ENCODE measurements at regions not wholly inside any gene's neighbourhood (a gene's known extent, or its start where the extent isn't known, plus 50 kb on each side); places are given as distances from the start of the nearest gene placed in this dataset.
"Not testable (repeated sequence)": the region's sequence is repeated elsewhere in the genome, so short reads cannot be mapped to it uniquely, and the experiment has no call there.

DNA sequence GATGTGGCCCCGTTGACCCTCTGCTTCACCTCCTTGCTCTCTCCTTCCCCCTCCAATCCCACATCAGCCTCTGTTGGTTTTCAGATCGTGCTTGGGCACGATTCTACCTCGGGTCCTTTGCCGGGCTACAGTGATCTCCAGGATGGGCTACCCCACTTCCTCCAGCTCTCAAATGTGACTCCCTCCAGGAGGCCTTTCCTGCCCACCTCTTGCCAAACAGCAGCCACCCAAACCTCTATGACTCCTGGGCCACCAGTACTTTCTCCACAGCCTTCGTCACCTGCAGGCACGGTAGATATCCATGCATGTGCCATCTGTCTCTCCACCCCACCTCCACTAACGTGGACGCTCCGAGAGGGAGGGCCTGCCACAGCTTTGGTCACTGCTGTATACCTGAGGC lies 55.9 kb upstream of the NXT1 start:
- DNase-seq = no peak
- Histone ChIP-seq H3K27me3 (no peaks in the 10 kb centered on the region), H3K4me1 (no peaks in the 10 kb centered on the region), H3K36me3 (no peaks in the 10 kb centered on the region), H3K4me3 (no peak overlapping the region), H3K9ac (ENCODE audit: low read depth in 2 of 2, low read length in 2 of 2) (no peak overlapping the region), H3K27ac (no peak overlapping the region), H3K9me3 (no peaks in the 10 kb centered on the region)
- no peak for TF ChIP-seq CTCF (IDR thresholded peaks at IDR 0.05)
- intact Hi-C loops (cut with DNase I) = no loop called here

DNA sequence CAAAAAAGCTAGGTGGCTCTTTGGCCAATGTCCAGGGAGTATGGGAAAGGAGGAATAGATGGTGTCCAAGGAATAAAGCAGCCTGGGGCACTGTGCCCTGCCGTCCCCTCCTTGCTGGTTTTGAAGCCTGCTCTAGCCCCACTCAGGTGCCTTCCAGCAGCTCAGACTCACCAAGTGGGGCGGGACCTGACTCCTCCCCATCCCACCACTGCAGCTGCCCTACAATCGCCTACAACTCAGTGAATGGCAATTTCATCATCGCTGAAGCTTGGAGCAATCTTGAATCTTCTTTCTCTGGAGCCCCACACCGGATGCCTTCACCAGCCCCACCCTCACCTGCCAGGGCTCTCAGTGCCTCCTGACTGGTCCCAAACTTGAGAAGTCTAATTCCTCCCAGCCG lies 56.4 kb upstream of the NXT1 start:
- no peaks in the 10 kb centered on the region for H3K27me3 ChIP-seq
- no peak overlapping the region for H3K4me3 ChIP-seq
- no peak overlapping the region for H3K27ac ChIP-seq
- no peak for DNase-seq
- H3K36me3 ChIP-seq = no peaks in the 10 kb centered on the region
- intact Hi-C loops (cut with DNase I) = no loop called here
- peak overlapping the region in 1 of 2 donors; percentile 43 for H3K9ac ChIP-seq (ENCODE audit: low read depth in 2 of 2, low read length in 2 of 2)
- TF ChIP-seq CTCF (IDR thresholded peaks at IDR 0.05) = no peak
- no peaks in the 10 kb centered on the region for H3K9me3 ChIP-seq
- H3K4me1 ChIP-seq = no peaks in the 10 kb centered on the region

DNA sequence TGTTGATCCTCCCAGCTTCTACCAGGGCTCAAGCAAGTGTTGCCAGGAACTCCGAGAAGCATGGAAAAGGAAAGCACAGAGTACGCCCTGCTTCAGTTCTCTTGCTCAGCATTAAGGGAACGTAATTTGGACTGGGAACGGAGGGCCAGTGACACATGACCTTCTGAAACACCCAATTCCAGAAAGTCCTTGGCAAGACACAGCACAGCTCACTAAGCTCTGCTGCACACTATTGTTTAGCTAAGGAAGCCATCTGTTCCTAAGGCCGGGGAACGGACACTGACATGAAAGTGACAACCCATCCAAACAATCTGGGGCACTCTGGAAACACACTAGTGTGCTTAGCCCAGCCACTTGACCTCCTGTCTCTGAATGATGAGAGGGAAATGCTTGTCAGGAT lies 56.9 kb upstream of the NXT1 start:
- no peaks in the 10 kb centered on the region for H3K36me3 ChIP-seq
- no peak for TF ChIP-seq CTCF (IDR thresholded peaks at IDR 0.05)
- no peaks in the 10 kb centered on the region for H3K27me3 ChIP-seq
- no peak for DNase-seq
- no peak overlapping the region for H3K4me3 ChIP-seq
- intact Hi-C loops (cut with DNase I) = no loop called here
- H3K4me1 ChIP-seq = no peaks in the 10 kb centered on the region
- H3K9ac ChIP-seq (ENCODE audit: low read depth in 2 of 2, low read length in 2 of 2) = no peak overlapping the region
- H3K27ac ChIP-seq = no peak overlapping the region
- H3K9me3 ChIP-seq = no peaks in the 10 kb centered on the region

DNA sequence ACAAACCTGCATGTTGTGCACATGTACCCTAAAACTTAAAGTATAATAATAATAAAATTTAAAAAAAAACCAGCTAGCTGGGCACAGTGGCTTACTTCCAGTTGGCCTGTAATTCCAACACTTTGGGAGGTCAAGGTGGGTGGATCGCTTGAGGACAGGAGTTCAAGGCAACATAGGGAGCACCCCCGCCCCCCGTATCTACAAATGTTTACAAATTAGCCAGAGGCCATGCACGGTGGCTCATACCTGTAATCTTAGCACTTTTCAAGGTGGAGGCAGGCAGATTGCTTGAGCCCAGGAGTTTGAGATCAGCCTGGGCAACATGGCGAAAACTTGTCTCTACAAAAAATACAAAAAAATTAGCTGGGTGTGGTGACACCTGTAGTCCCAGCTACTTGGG lies 58.3 kb upstream of the NXT1 start:
- H3K27ac ChIP-seq; H3K9ac ChIP-seq (ENCODE audit: low read depth in 2 of 2, low read length in 2 of 2); H3K4me1 ChIP-seq; DNase-seq; H3K36me3 ChIP-seq; H3K4me3 ChIP-seq; H3K27me3 ChIP-seq; H3K9me3 ChIP-seq; intact Hi-C loops (cut with DNase I): not testable (repeated sequence)

GRCh38 chr20:23291575-23292240 lies 58.9 kb upstream of the NXT1 start:
- Histone ChIP-seq H3K4me1 (no peaks in the 10 kb centered on the region), H3K9ac (ENCODE audit: low read depth in 2 of 2, low read length in 2 of 2) (no peak overlapping the region), H3K4me3 (no peak overlapping the region), H3K36me3 (no peaks in the 10 kb centered on the region), H3K27me3 (no peaks in the 10 kb centered on the region), H3K9me3 (no peaks in the 10 kb centered on the region), H3K27ac (no peak overlapping the region)
- TF ChIP-seq CTCF (IDR thresholded peaks at IDR 0.05) = no peak
- DNase-seq = no peak
- intact Hi-C loops (cut with DNase I) = no loop called here

- Histone ChIP-seq H3K36me3 (no peaks in the 10 kb centered on the region), H3K9me3 (no peaks in the 10 kb centered on the region), H3K27ac (no peak overlapping the region), H3K4me3 (no peak overlapping the region), H3K27me3 (no peaks in the 10 kb centered on the region), H3K4me1 (no peaks in the 10 kb centered on the region), H3K9ac (ENCODE audit: low read depth in 2 of 2, low read length in 2 of 2) (no peak overlapping the region)
- intact Hi-C loops (cut with DNase I) = no loop called here
- DNase-seq = no peak
- no peak for TF ChIP-seq CTCF (IDR thresholded peaks at IDR 0.05)
Observed at GRCh38 chr20:23290761-23291574, 59.6 kb upstream of the NXT1 start.
